ENCODE measurements at regions not wholly inside any gene's neighbourhood (a gene's known extent, or its start where the extent isn't known, plus 50 kb on each side); places are given as distances from the start of the nearest gene placed in this dataset.

GRCh38 chr18:25661831-25662230 is 309.9 kb upstream of the ZNF521 start:
- Histone ChIP-seq H3K27me3 (ENCODE audit: control insufficient read depth, insufficient read depth, low read length) (no peaks in the 10 kb centered on the region), H3K4me3 (replicated peaks in 1 of 4; ENCODE audit: control extremely low read depth in 1 of 4, insufficient read depth in 1 of 4, low read depth in 3 of 4, low read length in 4 of 4) (no peak overlapping the region), H3K4me1 (ENCODE audit: control insufficient read depth, extremely low read depth, insufficient read depth, low read length) (peaks cover 2% of the 10 kb centered on the region), H3K9ac (ENCODE audit: insufficient read depth, low read length) (no peak overlapping the region), H4K20me1 (ENCODE audit: control insufficient read depth, extremely low read depth, insufficient read depth, low read length) (no peaks in the 10 kb centered on the region), H3K9me3 (ENCODE audit: control insufficient read depth, insufficient read depth, low read depth, low read length) (no peaks in the 10 kb centered on the region), H3K27ac (ENCODE audit: insufficient read depth, low read length) (no peak overlapping the region), H3K79me2 (ENCODE audit: control insufficient read depth, insufficient read depth, low read length) (no peaks in the 10 kb centered on the region), H3K4me2 (ENCODE audit: extremely low read depth, insufficient read depth, low read length) (peak overlapping the region; percentile 7), H2AFZ (ENCODE audit: low read length) (peak overlapping the region; percentile 27), H3K36me3 (ENCODE audit: control insufficient read depth, insufficient read depth, low read length) (no peaks in the 10 kb centered on the region)
- peak in 1 of 2 donors; percentile 24 for DNase-seq (ENCODE audit: low read depth in 2 of 2)
- TF ChIP-seq CTCF (conservative IDR thresholded peaks at IDR 0.05 in 1 of 2, IDR thresholded peaks at IDR 0.05 in 1 of 2; ENCODE audit: low read depth in 1 of 2, low read length in 2 of 2) (no peak), EZH2 (IDR thresholded peaks at IDR 0.05; ENCODE audit: low read length, missing control alignments) (no peak)

- H3K9me3 ChIP-seq (ENCODE audit: control insufficient read depth, insufficient read depth, low read depth, low read length), result no peaks in the 10 kb centered on the region
- no peak for DNase-seq (ENCODE audit: low read depth in 2 of 2)
- TF ChIP-seq CTCF (conservative IDR thresholded peaks at IDR 0.05 in 1 of 2, IDR thresholded peaks at IDR 0.05 in 1 of 2; ENCODE audit: low read depth in 1 of 2, low read length in 2 of 2) (no peak), EZH2 (IDR thresholded peaks at IDR 0.05; ENCODE audit: low read length, missing control alignments) (no peak)
- H3K79me2 ChIP-seq (ENCODE audit: control insufficient read depth, insufficient read depth, low read length), result no peaks in the 10 kb centered on the region
- no peaks in the 10 kb centered on the region for H3K36me3 ChIP-seq (ENCODE audit: control insufficient read depth, insufficient read depth, low read length)
- H4K20me1 ChIP-seq (ENCODE audit: control insufficient read depth, extremely low read depth, insufficient read depth, low read length), result no peaks in the 10 kb centered on the region
- H3K4me1 ChIP-seq (ENCODE audit: control insufficient read depth, extremely low read depth, insufficient read depth, low read length), result peaks cover 2% of the 10 kb centered on the region
- H3K4me2 ChIP-seq (ENCODE audit: extremely low read depth, insufficient read depth, low read length), result no peak overlapping the region
- no peak overlapping the region for H3K27ac ChIP-seq (ENCODE audit: insufficient read depth, low read length)
- no peaks in the 10 kb centered on the region for H3K27me3 ChIP-seq (ENCODE audit: control insufficient read depth, insufficient read depth, low read length)
- H3K9ac ChIP-seq (ENCODE audit: insufficient read depth, low read length), result no peak overlapping the region
- no peak overlapping the region for H2AFZ ChIP-seq (ENCODE audit: low read length)
- H3K4me3 ChIP-seq (replicated peaks in 1 of 4; ENCODE audit: control extremely low read depth in 1 of 4, insufficient read depth in 1 of 4, low read depth in 3 of 4, low read length in 4 of 4), result no peak overlapping the region
Observed at GRCh38 chr18:25659541-25659940, 307.6 kb upstream of the ZNF521 start.

- Histone ChIP-seq H3K4me3 (replicated peaks in 1 of 4; ENCODE audit: control extremely low read depth in 1 of 4, insufficient read depth in 1 of 4, low read depth in 3 of 4, low read length in 4 of 4) (no peak overlapping the region), H3K4me1 (ENCODE audit: control insufficient read depth, extremely low read depth, insufficient read depth, low read length) (peaks cover 2% of the 10 kb centered on the region), H2AFZ (ENCODE audit: low read length) (no peak overlapping the region), H4K20me1 (ENCODE audit: control insufficient read depth, extremely low read depth, insufficient read depth, low read length) (no peaks in the 10 kb centered on the region), H3K27me3 (ENCODE audit: control insufficient read depth, insufficient read depth, low read length) (no peaks in the 10 kb centered on the region), H3K27ac (ENCODE audit: insufficient read depth, low read length) (no peak overlapping the region), H3K9ac (ENCODE audit: insufficient read depth, low read length) (no peak overlapping the region), H3K36me3 (ENCODE audit: control insufficient read depth, insufficient read depth, low read length) (no peaks in the 10 kb centered on the region), H3K4me2 (ENCODE audit: extremely low read depth, insufficient read depth, low read length) (no peak overlapping the region), H3K9me3 (ENCODE audit: control insufficient read depth, insufficient read depth, low read depth, low read length) (no peaks in the 10 kb centered on the region), H3K79me2 (ENCODE audit: control insufficient read depth, insufficient read depth, low read length) (no peaks in the 10 kb centered on the region)
- DNase-seq (ENCODE audit: low read depth in 2 of 2), result no peak
- no peak for TF ChIP-seq EZH2 (IDR thresholded peaks at IDR 0.05; ENCODE audit: low read length, missing control alignments)
- TF ChIP-seq CTCF (conservative IDR thresholded peaks at IDR 0.05 in 1 of 2, IDR thresholded peaks at IDR 0.05 in 1 of 2; ENCODE audit: low read depth in 1 of 2, low read length in 2 of 2), result no peak
Observed at GRCh38 chr18:25658476-25658875, 306.5 kb upstream of the ZNF521 start.
